ENCODE measurements at regions not wholly inside any gene's neighbourhood (a gene's known extent, or its start where the extent isn't known, plus 50 kb on each side); places are given as distances from the start of the nearest gene placed in this dataset.

DNA sequence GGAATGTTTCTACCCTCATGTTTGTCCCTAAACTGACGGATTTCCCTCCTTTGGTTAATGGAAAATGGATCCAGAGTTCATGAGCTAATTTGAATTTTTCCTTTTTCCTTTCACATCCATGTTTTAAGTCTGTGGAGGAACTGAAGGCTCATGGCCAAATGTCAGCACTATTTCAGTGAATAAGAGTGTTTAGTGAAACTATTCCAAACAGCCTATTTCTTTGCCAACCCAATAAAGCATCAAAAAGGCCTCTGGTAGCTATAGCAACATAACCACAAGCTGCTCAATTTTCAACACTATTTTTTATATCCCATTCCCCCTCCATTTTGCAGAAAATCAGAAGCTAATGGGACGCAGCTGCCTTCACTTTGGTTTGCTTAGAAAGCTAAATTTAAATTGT lies 1454.1 kb downstream of the GATA3 start:
- DNase-seq, result no peak
- 51 to 56% methylated on average over 2 of the region's 2 CpGs for WGBS, 2 donors
- Histone ChIP-seq H3K4me1 (no peaks in the 10 kb centered on the region), H3K9me3 (no peaks in the 10 kb centered on the region), H3K27ac (no peak overlapping the region), H3K36me3 (no peaks in the 10 kb centered on the region), H3K27me3 (no peaks in the 10 kb centered on the region), H3K4me3 (replicated peaks in 1 of 3) (no peak overlapping the region)
- intact Hi-C loops (cut with DNase I), result no loop called here
- TF ChIP-seq, protein P1, sequence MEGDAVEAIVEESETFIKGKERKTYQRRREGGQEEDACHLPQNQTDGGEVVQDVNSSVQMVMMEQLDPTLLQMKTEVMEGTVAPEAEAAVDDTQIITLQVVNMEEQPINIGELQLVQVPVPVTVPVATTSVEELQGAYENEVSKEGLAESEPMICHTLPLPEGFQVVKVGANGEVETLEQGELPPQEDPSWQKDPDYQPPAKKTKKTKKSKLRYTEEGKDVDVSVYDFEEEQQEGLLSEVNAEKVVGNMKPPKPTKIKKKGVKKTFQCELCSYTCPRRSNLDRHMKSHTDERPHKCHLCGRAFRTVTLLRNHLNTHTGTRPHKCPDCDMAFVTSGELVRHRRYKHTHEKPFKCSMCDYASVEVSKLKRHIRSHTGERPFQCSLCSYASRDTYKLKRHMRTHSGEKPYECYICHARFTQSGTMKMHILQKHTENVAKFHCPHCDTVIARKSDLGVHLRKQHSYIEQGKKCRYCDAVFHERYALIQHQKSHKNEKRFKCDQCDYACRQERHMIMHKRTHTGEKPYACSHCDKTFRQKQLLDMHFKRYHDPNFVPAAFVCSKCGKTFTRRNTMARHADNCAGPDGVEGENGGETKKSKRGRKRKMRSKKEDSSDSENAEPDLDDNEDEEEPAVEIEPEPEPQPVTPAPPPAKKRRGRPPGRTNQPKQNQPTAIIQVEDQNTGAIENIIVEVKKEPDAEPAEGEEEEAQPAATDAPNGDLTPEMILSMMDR (IDR thresholded peaks at IDR 0.05), result no peak
- no peak for TF ChIP-seq POLR2A (IDR thresholded peaks at IDR 0.05)

DNA sequence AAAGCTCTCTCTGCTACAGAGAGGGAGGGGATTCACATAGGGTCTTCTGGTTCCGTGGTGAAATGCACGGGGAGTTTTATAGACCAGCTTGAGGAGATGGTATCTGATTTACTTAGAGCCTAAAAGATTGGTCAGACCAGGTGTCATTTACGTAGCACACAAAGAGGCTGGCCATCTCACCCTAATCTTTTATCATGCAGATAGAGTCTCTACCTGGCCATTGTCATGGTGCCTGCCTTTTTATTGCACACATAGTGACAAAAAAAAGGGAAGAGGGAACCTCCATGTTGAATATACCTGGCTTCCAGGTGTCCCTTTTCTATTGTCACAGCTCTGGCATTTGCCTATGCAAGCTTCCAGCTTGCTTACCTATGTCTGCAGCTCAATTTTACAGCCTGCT lies 1456.1 kb downstream of the GATA3 start:
- no peak overlapping the region for H3K4me3 ChIP-seq (replicated peaks in 1 of 3)
- WGBS, 2 donors, result 52 to 55% methylated on average over 3 of the region's 3 CpGs
- intact Hi-C loops (cut with DNase I), result no loop called here
- DNase-seq, result no peak
- H3K4me1 ChIP-seq, result no peaks in the 10 kb centered on the region
- H3K27me3 ChIP-seq, result no peaks in the 10 kb centered on the region
- TF ChIP-seq, protein P1 (IDR thresholded peaks at IDR 0.05), result no peak
- TF ChIP-seq POLR2A (IDR thresholded peaks at IDR 0.05), result no peak
- H3K27ac ChIP-seq, result no peak overlapping the region
- no peaks in the 10 kb centered on the region for H3K9me3 ChIP-seq
- no peaks in the 10 kb centered on the region for H3K36me3 ChIP-seq

DNA sequence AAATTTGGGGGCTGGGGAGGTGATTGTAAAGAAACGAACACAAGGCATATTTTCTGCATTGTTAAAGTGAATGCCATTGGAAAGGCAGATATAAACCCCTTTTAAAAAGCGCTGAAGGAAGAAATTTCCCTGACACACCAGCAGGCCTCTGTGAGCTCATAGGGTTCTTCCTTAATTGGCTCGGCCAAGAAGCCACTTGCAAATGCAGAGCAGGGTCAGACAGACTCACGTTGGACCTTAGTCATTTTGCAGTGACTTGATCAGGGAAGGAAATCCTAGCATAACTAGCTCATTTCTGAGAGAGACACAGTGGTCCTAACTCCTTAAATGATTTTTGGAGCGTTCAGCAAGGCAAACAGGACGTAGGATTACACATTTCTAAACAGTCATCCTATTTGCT lies 1461.4 kb downstream of the GATA3 start:
- no peaks in the 10 kb centered on the region for H3K27me3 ChIP-seq
- no peak overlapping the region for H3K4me3 ChIP-seq (replicated peaks in 1 of 3)
- no peaks in the 10 kb centered on the region for H3K36me3 ChIP-seq
- intact Hi-C loops (cut with DNase I), result no loop called here
- H3K9me3 ChIP-seq, result no peaks in the 10 kb centered on the region
- no peak for DNase-seq
- no peak overlapping the region for H3K27ac ChIP-seq
- 46 to 52% methylated on average over 6 of the region's 6 CpGs for WGBS, 2 donors
- H3K4me1 ChIP-seq, result no peaks in the 10 kb centered on the region
- TF ChIP-seq, protein P1 (IDR thresholded peaks at IDR 0.05), result no peak
- TF ChIP-seq POLR2A (IDR thresholded peaks at IDR 0.05), result no peak

DNA sequence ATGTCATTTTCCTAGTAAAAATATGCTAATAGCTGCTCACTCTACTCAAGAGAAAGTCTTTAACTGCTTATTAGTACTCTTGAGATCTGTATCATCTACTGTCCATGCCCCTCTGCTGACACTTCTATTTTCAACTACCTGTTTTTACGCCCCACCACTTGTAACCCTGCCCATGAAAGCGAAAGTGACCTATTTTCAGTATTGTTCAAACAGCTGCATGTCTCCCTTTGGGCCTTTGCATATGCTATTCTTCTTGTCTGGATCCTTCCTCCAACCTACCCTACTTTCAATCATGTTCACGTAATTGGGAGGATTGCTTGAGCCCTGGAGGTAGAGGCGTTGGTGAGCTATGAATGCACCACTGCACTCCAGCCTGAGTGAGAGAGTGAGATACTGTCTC lies 1481.3 kb downstream of the GATA3 start:
- Histone ChIP-seq H3K36me3 (no peaks in the 10 kb centered on the region), H3K4me1 (no peaks in the 10 kb centered on the region), H3K27ac (no peak overlapping the region), H3K27me3 (no peaks in the 10 kb centered on the region), H3K4me3 (replicated peaks in 1 of 3) (no peak overlapping the region), H3K9me3 (no peaks in the 10 kb centered on the region)
- TF ChIP-seq, protein P1 (IDR thresholded peaks at IDR 0.05), result no peak
- no peak for TF ChIP-seq POLR2A (IDR thresholded peaks at IDR 0.05)
- intact Hi-C loops (cut with DNase I), result no loop called here
- 85 to 90% methylated on average over 4 of the region's 4 CpGs for WGBS, 2 donors
- DNase-seq, result no peak

DNA sequence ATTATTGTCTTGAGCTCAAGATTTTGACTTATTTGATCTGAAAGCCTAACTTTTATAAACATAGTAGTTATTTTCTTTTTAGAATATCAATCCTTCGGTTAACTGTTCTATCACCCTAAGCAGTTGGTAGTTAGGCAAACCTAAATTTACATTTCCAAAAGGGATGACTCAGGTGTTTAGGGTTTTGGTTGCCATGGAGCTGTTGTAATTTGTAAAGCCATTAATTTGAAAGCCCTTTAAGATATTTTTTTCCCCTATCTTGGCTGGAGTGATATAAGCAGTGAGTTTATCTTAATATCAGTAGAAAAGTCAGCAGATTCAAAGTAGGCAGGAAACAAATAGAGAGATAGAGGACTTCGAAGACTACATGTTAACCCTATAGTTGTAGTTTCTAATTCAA lies 1472.6 kb upstream of the CELF2 start:
- H3K9me3 ChIP-seq, result no peaks in the 10 kb centered on the region
- H3K4me3 ChIP-seq (replicated peaks in 1 of 3), result no peak overlapping the region
- no peaks in the 10 kb centered on the region for H3K36me3 ChIP-seq
- H3K27ac ChIP-seq, result no peak overlapping the region
- WGBS, 2 donors, result 51 to 53% methylated on average over 2 of the region's 2 CpGs
- intact Hi-C loops (cut with DNase I), result no loop called here
- H3K4me1 ChIP-seq, result no peaks in the 10 kb centered on the region
- no peak for DNase-seq
- no peaks in the 10 kb centered on the region for H3K27me3 ChIP-seq
- TF ChIP-seq, protein P1 (IDR thresholded peaks at IDR 0.05), result no peak
- no peak for TF ChIP-seq POLR2A (IDR thresholded peaks at IDR 0.05)

All from thyroid gland (tissue), 4 donors.